Frontal cortex (tissue), 3 donors: ENCODE measurements at regions not wholly inside any gene's neighbourhood (a gene's known extent, or its start where the extent isn't known, plus 50 kb on each side); places are given as distances from the start of the nearest gene placed in this dataset.
"Not testable (repeated sequence)": the region's sequence is repeated elsewhere in the genome, so short reads cannot be mapped to it uniquely, and the experiment has no call there.

Experiments used
- DNase-seq, 2 donors: peaks; one replicate each; pipeline ENCODE4 v3.0.0; 2012; ENCODE audit warnings: low spot score in 2 of 2
- FAIRE-seq: peaks from 2 replicates; lab custom pipeline; 2012; peaks lifted over from hg19 to GRCh38; lab: Jason Lieb, UNC
- donor health status: control.
- donor health status: control.
- donor health status: control.

- not testable (repeated sequence) for DNase-seq, FAIRE-seq
Measured at GRCh38 chr7:76854631-76855030, 177.5 kb downstream of the SPDYE17 start.

- DNase-seq, FAIRE-seq: not testable (repeated sequence)
Measured at GRCh38 chr7:76852787-76853584, 179.2 kb downstream of the SPDYE17 start.

- not testable (repeated sequence) for FAIRE-seq, DNase-seq
Measured at GRCh38 chr7:76852362-76852761, 179.8 kb downstream of the SPDYE17 start.

- not testable (repeated sequence) for DNase-seq, FAIRE-seq
Measured at GRCh38 chr7:76851617-76852016, 180.5 kb downstream of the SPDYE17 start.

- DNase-seq, FAIRE-seq: not testable (repeated sequence)
Measured at GRCh38 chr7:76849887-76850563, 182.1 kb downstream of the SPDYE17 start.

GRCh38 chr7:76839879-76840278, 192.3 kb downstream of the SPDYE17 start:
- DNase-seq, FAIRE-seq: not testable (repeated sequence)

GRCh38 chr7:76839214-76839613, 192.9 kb downstream of the SPDYE17 start:
- FAIRE-seq, DNase-seq: not testable (repeated sequence)

GRCh38 chr7:76838357-76838756, 193.8 kb downstream of the SPDYE17 start:
- FAIRE-seq, DNase-seq: not testable (repeated sequence)

- not testable (repeated sequence) for FAIRE-seq, DNase-seq
Measured at GRCh38 chr7:76829233-76829632, 202.2 kb upstream of the POMZP3 start.

GRCh38 chr7:76826181-76826580, 199.1 kb upstream of the POMZP3 start:
- not testable (repeated sequence) for DNase-seq, FAIRE-seq

GRCh38 chr7:76809856-76810255, 182.8 kb upstream of the POMZP3 start:
- DNase-seq, FAIRE-seq: not testable (repeated sequence)

- not testable (repeated sequence) for FAIRE-seq, DNase-seq
Measured at GRCh38 chr7:76807588-76808100, 180.6 kb upstream of the POMZP3 start.

- FAIRE-seq = peak; percentile 8
Measured at GRCh38 chr7:76806460-76806859, 179.4 kb upstream of the POMZP3 start.

GRCh38 chr7:76806010-76806409, 178.9 kb upstream of the POMZP3 start:
- not testable (repeated sequence) for DNase-seq
- peak; percentile 76 for FAIRE-seq

More at GRCh38 chr7:76806460-76806859, 179.4 kb upstream of the POMZP3 start:
- not testable (repeated sequence) for DNase-seq

- FAIRE-seq = not testable (repeated sequence)
Measured at GRCh38 chr7:76805262-76805661, 178.2 kb upstream of the POMZP3 start.

GRCh38 chr7:76797639-76798038, 170.6 kb upstream of the POMZP3 start:
- DNase-seq, FAIRE-seq: not testable (repeated sequence)

More at GRCh38 chr7:76805262-76805661, 178.2 kb upstream of the POMZP3 start:
- DNase-seq = not testable (repeated sequence)

- not testable (repeated sequence) for DNase-seq, FAIRE-seq
Measured at GRCh38 chr7:76780693-76781092, 153.6 kb upstream of the POMZP3 start.

- FAIRE-seq = peak; percentile 68
- not testable (repeated sequence) for DNase-seq
Measured at GRCh38 chr7:76774279-76774678, 147.2 kb upstream of the POMZP3 start.

GRCh38 chr7:76771980-76772379, 144.9 kb upstream of the POMZP3 start:
- DNase-seq, FAIRE-seq: not testable (repeated sequence)

- not testable (repeated sequence) for DNase-seq, FAIRE-seq
Measured at GRCh38 chr7:76763977-76764376, 136.9 kb upstream of the POMZP3 start.
